HepG2 (cell line): ENCODE measurements at regions not wholly inside any gene's neighbourhood (a gene's known extent, or its start where the extent isn't known, plus 50 kb on each side); places are given as distances from the start of the nearest gene placed in this dataset.

ENCODE experiments used
- DPF2 ChIP-seq: sonication (generic); formaldehyde crosslinking; IDR thresholded peaks from 2 replicates; pipeline ENCODE4 v1.4.0; 2020; ENCODE audit warnings: mild to moderate bottlenecking, low read depth, missing genetic modification reagents, borderline replicate concordance
- MTA1 ChIP-seq: sonication (generic); formaldehyde crosslinking; IDR thresholded peaks from 2 replicates; pipeline ENCODE4 v1.4.0; 2020; ENCODE audit warnings: missing genetic modification reagents, mild to moderate bottlenecking, borderline replicate concordance
- MTA3 ChIP-seq: sonication (generic); formaldehyde crosslinking; IDR thresholded peaks from 2 replicates; pipeline ENCODE4 v1.4.0; 2020; ENCODE audit warnings: missing genetic modification reagents
- PHF8 ChIP-seq: sonication (generic); formaldehyde crosslinking; IDR thresholded peaks from 2 replicates; pipeline ENCODE4 v1.5.0; 2020; ENCODE audit warnings: missing genetic modification reagents
- TF ChIP-seq, protein P1 (sequence below): sonication (generic); formaldehyde crosslinking; IDR thresholded peaks from 2 replicates; pipeline ENCODE4 v1.5.0; 2020; ENCODE audit warnings: mild to moderate bottlenecking, missing genetic modification reagents, moderate library complexity

DNA sequence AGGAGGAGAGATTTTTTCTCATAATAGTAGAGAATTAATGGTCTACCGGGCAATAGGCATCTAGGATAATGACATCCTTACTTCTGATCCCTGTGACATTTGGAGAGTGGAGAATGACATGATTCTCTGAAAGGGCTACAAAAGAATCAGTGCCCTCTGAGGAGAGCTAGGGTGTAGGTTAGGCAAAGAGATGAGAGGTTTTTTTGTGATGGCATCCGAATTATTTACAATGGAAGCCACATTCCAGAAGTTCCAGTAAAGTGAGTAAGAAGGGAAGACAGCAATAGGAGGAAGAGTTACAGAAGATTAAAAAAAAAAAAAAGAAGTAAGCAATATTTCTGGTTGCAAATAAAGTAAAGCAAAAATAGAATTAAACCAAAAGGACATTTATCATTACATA is 478.0 kb downstream of the RMST start:
- no peak for TF ChIP-seq PHF8
- no peak for TF ChIP-seq MTA1
- TF ChIP-seq, protein P1, sequence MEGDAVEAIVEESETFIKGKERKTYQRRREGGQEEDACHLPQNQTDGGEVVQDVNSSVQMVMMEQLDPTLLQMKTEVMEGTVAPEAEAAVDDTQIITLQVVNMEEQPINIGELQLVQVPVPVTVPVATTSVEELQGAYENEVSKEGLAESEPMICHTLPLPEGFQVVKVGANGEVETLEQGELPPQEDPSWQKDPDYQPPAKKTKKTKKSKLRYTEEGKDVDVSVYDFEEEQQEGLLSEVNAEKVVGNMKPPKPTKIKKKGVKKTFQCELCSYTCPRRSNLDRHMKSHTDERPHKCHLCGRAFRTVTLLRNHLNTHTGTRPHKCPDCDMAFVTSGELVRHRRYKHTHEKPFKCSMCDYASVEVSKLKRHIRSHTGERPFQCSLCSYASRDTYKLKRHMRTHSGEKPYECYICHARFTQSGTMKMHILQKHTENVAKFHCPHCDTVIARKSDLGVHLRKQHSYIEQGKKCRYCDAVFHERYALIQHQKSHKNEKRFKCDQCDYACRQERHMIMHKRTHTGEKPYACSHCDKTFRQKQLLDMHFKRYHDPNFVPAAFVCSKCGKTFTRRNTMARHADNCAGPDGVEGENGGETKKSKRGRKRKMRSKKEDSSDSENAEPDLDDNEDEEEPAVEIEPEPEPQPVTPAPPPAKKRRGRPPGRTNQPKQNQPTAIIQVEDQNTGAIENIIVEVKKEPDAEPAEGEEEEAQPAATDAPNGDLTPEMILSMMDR: no peak
- no peak for TF ChIP-seq DPF2
- TF ChIP-seq MTA3 (CRISPR knock-in tag): no peak
